ENCODE measurements at regions not wholly inside any gene's neighbourhood (a gene's known extent, or its start where the extent isn't known, plus 50 kb on each side); places are given as distances from the start of the nearest gene placed in this dataset.

DNA sequence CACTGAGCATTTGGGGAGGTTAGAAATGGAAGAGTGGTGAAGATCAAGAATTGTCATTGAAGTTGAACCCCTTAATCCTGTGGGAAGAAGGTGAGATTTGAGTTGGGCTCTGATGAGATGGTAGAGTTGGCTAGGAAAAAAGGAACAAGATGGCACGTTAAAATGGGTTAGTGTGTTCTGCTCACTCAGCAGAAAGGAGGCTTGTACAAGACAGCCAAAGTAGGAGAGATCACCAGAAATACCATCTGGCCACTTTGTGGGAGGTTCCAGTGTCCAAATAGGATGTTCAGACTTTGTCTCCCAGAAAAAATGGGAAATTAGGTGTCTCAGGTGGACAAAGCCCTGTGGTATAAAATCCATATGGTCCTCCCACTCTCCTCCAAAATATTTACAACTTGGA lies 56.0 kb upstream of the SLC14A2 start:
- Histone ChIP-seq H3K9me2 (no peaks in the 10 kb centered on the region), H3K27me3 (ENCODE audit: insufficient read depth) (no peaks in the 10 kb centered on the region), H3K4me3 (ENCODE audit: low read depth in 2 of 2, low read length in 1 of 2) (no peak overlapping the region), H3K9ac (no peak overlapping the region), H3K36me3 (replicated peaks in 1 of 2; ENCODE audit: control insufficient read depth in 1 of 2, insufficient read depth in 2 of 2, low read length in 1 of 2) (no peaks in the 10 kb centered on the region), H3K9me3 (no peaks in the 10 kb centered on the region), H3K79me2 (ENCODE audit: insufficient read depth) (no peaks in the 10 kb centered on the region), H3F3A (replicated peaks; ENCODE audit: insufficient read depth) (no peaks in the 10 kb centered on the region), H3K27ac (ENCODE audit: low read depth in 2 of 2, low read length in 1 of 2) (no peak overlapping the region), H3K4me2 (no peak overlapping the region), H3K4me1 (ENCODE audit: control insufficient read depth in 1 of 2, insufficient read depth in 2 of 2, low read depth in 1 of 2, low read length in 1 of 2) (peaks cover 0 to 2% of the 10 kb centered on the region in 2 experiments; a peak in 1 of 4 replicates), H4K20me1 (ENCODE audit: insufficient read depth) (no peaks in the 10 kb centered on the region), H2AFZ (ENCODE audit: low read depth) (no peak overlapping the region)
- ChIA-PET CTCF (no interaction called here), POLR2A (no interaction called here)
- 67% methylated on average over 1 of the region's 1 CpG for WGBS (ENCODE audit: low lambda C conversion rate)
- no peak for DNase-seq
- TF ChIP-seq TAF1 (IDR thresholded peaks at IDR 0.05; ENCODE audit: borderline replicate concordance, low read depth, low read length) (no peak), RCOR1 (IDR thresholded peaks at IDR 0.05; ENCODE audit: low read length) (no peak), NRF1 (IDR thresholded peaks at IDR 0.05; ENCODE audit: low read depth, low read length) (no peak), EZH2phosphoT487 (IDR thresholded peaks at IDR 0.05; ENCODE audit: borderline replicate concordance, low read depth) (no peak), FOSL2 (IDR thresholded peaks at IDR 0.05; ENCODE audit: borderline replicate concordance, low read depth) (no peak), FOXM1 (IDR thresholded peaks at IDR 0.05; ENCODE audit: low read depth) (no peak), RAD21 (IDR thresholded peaks at IDR 0.05; ENCODE audit: low read length) (no peak), TCF12 (IDR thresholded peaks at IDR 0.05) (no peak), YY1 (IDR thresholded peaks at IDR 0.05; ENCODE audit: low read depth) (no peak), GATA2 (CRISPR knock-in tag; IDR thresholded peaks at IDR 0.05) (no peak), CTCF (IDR thresholded peaks at IDR 0.05) (no peak), REST (IDR thresholded peaks at IDR 0.05; ENCODE audit: low read depth, low read length) (no peak), POLR2AphosphoS5 (IDR thresholded peaks at IDR 0.05; ENCODE audit: low read depth, low read length) (no peak), ELF1 (IDR thresholded peaks at IDR 0.05) (no peak)
- TF ChIP-seq, protein P1, sequence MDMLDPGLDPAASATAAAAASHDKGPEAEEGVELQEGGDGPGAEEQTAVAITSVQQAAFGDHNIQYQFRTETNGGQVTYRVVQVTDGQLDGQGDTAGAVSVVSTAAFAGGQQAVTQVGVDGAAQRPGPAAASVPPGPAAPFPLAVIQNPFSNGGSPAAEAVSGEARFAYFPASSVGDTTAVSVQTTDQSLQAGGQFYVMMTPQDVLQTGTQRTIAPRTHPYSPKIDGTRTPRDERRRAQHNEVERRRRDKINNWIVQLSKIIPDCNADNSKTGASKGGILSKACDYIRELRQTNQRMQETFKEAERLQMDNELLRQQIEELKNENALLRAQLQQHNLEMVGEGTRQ (IDR thresholded peaks at IDR 0.05; ENCODE audit: borderline replicate concordance, low read depth, low read length), result no peak
- TF ChIP-seq, protein P2, sequence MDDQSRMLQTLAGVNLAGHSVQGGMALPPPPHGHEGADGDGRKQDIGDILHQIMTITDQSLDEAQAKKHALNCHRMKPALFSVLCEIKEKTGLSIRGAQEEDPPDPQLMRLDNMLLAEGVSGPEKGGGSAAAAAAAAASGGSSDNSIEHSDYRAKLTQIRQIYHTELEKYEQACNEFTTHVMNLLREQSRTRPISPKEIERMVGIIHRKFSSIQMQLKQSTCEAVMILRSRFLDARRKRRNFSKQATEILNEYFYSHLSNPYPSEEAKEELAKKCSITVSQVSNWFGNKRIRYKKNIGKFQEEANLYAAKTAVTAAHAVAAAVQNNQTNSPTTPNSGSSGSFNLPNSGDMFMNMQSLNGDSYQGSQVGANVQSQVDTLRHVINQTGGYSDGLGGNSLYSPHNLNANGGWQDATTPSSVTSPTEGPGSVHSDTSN (IDR thresholded peaks at IDR 0.05), result no peak

All from SK-N-SH (cell line).